ENCODE measurements at regions not wholly inside any gene's neighbourhood (a gene's known extent, or its start where the extent isn't known, plus 50 kb on each side); places are given as distances from the start of the nearest gene placed in this dataset.
"Not testable (repeated sequence)": the region's sequence is repeated elsewhere in the genome, so short reads cannot be mapped to it uniquely, and the experiment has no call there.

- ATAC-seq; DNase-seq; intact Hi-C loops (cut with DNase I, micrococcal nuclease): not testable (repeated sequence)
These were observed 176.7 kb upstream of the MAP1B start for GRCh38 chr5:71930554-71930953.

GRCh38 chr5:71932131-71932654 is 175.1 kb upstream of the MAP1B start:
- intact Hi-C loops (cut with DNase I, micrococcal nuclease), result no loop called here
- peak; percentile 19 to 33 for DNase-seq
- ATAC-seq, result peak; percentile 55

GRCh38 chr5:71932655-71933338 is 174.5 kb upstream of the MAP1B start:
- ATAC-seq (peak; percentile 96), DNase-seq (peak; percentile 57 to 67)
- intact Hi-C loops (cut with DNase I, micrococcal nuclease), result no loop called here

- DNase-seq (no peak), ATAC-seq (no peak)
- intact Hi-C loops (cut with DNase I, micrococcal nuclease), result no loop called here
These were observed 173.0 kb upstream of the MAP1B start for GRCh38 chr5:71934322-71934721.

- no peak for DNase-seq
- no peak for ATAC-seq
- intact Hi-C loops (cut with DNase I, micrococcal nuclease), result no loop called here
These were observed 169.2 kb upstream of the MAP1B start for GRCh38 chr5:71937921-71938698.

GRCh38 chr5:71938895-71939294 is 168.4 kb upstream of the MAP1B start:
- intact Hi-C loops (cut with DNase I, micrococcal nuclease), result no loop called here
- ATAC-seq (peak; percentile 99), DNase-seq (peak; percentile 67 to 78)

- no peak for ATAC-seq
- DNase-seq, result no peak
- intact Hi-C loops (cut with DNase I, micrococcal nuclease), result no loop called here
These were observed 167.6 kb upstream of the MAP1B start for GRCh38 chr5:71939452-71940230.

- DNase-seq (no peak), ATAC-seq (no peak)
- intact Hi-C loops (cut with DNase I, micrococcal nuclease), result no loop called here
These were observed 163.4 kb upstream of the MAP1B start for GRCh38 chr5:71943874-71944273.

- no peak for DNase-seq
- intact Hi-C loops (cut with DNase I, micrococcal nuclease), result no loop called here
- no peak for ATAC-seq
These were observed 161.8 kb upstream of the MAP1B start for GRCh38 chr5:71945436-71945835.

GRCh38 chr5:71946343-71947030 is 160.8 kb upstream of the MAP1B start:
- DNase-seq (no peak), ATAC-seq (no peak)

GRCh38 chr5:71948206-71948605 is 159.1 kb upstream of the MAP1B start:
- intact Hi-C loops (cut with DNase I, micrococcal nuclease), result no loop called here
- DNase-seq (no peak), ATAC-seq (no peak)

More at GRCh38 chr5:71946343-71947030, 160.8 kb upstream of the MAP1B start:
- intact Hi-C loops (cut with DNase I, micrococcal nuclease), result no loop called here

GRCh38 chr5:71949772-71950171 is 157.5 kb upstream of the MAP1B start:
- no peak for DNase-seq
- no peak for ATAC-seq
- intact Hi-C loops (cut with DNase I, micrococcal nuclease), result no loop called here

- ATAC-seq (no peak), DNase-seq (no peak)
- intact Hi-C loops (cut with DNase I, micrococcal nuclease), result no loop called here
These were observed 153.4 kb upstream of the MAP1B start for GRCh38 chr5:71953866-71954265.

- DNase-seq (no peak), ATAC-seq (no peak)
- intact Hi-C loops (cut with DNase I, micrococcal nuclease), result no loop called here
These were observed 152.9 kb upstream of the MAP1B start for GRCh38 chr5:71954329-71954728.

GRCh38 chr5:71955723-71956122 is 151.6 kb upstream of the MAP1B start:
- intact Hi-C loops (cut with DNase I, micrococcal nuclease), result no loop called here
- ATAC-seq (peak; percentile 40), DNase-seq (no peak)

- DNase-seq, result no peak
- no peak for ATAC-seq
- intact Hi-C loops (cut with DNase I, micrococcal nuclease), result no loop called here
These were observed 149.9 kb upstream of the MAP1B start for GRCh38 chr5:71957292-71957898.

- intact Hi-C loops (cut with DNase I, micrococcal nuclease), result no loop called here
- DNase-seq (no peak), ATAC-seq (no peak)
These were observed 147.1 kb upstream of the MAP1B start for GRCh38 chr5:71960195-71960594.

- no peak for ATAC-seq
- intact Hi-C loops (cut with DNase I, micrococcal nuclease), result no loop called here
- no peak for DNase-seq
These were observed 145.5 kb upstream of the MAP1B start for GRCh38 chr5:71961786-71962185.

- ATAC-seq, result no peak
- intact Hi-C loops (cut with DNase I, micrococcal nuclease), result no loop called here
- DNase-seq, result no peak
These were observed 137.8 kb upstream of the MAP1B start for GRCh38 chr5:71969460-71969859.

Data from left colon (tissue), 2 donors.